ENCODE measurements at regions not wholly inside any gene's neighbourhood (a gene's known extent, or its start where the extent isn't known, plus 50 kb on each side); places are given as distances from the start of the nearest gene placed in this dataset.
A peak's percentile ranks its signal among the peaks of the same experiment; 100 is the strongest.

DNA sequence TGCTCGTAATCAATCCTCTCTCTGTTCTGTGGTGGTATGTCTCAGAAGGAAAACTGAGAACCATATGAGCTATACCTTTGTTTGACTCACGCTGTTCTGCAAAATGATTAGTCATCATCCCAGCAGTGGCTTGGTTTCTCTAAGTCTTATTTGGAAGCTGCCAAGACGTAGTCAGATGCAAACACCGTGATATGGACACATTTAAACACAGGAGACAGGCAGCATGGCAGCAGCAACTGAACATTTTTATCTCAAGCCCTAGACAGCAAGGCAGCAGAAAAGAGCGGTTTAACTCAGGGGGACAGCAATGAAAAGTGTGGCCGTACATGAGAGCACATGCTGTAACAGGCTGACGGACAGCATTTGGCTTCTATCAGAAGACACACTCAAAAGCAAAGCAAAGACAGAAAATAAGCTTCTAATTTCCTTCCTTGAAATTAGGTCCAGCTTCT, 1295.1 kb downstream of the EPHA7 start:
- Histone ChIP-seq H4K20me1 (ENCODE audit: low read length) (no peaks in the 10 kb centered on the region), H3K4me3 (ENCODE audit: low read length) (no peak overlapping the region), H3K36me3 (ENCODE audit: low read depth, low read length) (no peaks in the 10 kb centered on the region), H2AFZ (ENCODE audit: low read length) (peak overlapping the region; percentile 67; the same call in 1 of the 2 replicates), H3K4me2 (ENCODE audit: low read length) (no peak overlapping the region), H3K9me2 (replicated peaks; ENCODE audit: low read length) (no peaks in the 10 kb centered on the region), H3K4me1 (ENCODE audit: insufficient read depth, low read length) (peaks cover 16% of the 10 kb centered on the region), H3F3A (ENCODE audit: low read length, unreplicated experiment) (no peaks in the 10 kb centered on the region), H3K27ac (ENCODE audit: low read length) (peak overlapping the region; percentile 56), H3K9me3 (ENCODE audit: low read length) (no peaks in the 10 kb centered on the region), H3K27me3 (ENCODE audit: low read length) (no peaks in the 10 kb centered on the region), H3K9ac (ENCODE audit: low read length) (no peak overlapping the region), H3K79me2 (ENCODE audit: low read length) (no peaks in the 10 kb centered on the region)
- ChIA-PET CTCF (no interaction called here), POLR2A (ENCODE audit: unreplicated experiment) (no interaction called here)
- ATAC-seq (peak; percentile 85), DNase-seq (peak; percentile 74)
- BruUV-seq (replicated peaks): no TSS peak
- intact Hi-C loops (cut with micrococcal nuclease): loop anchor here (5.0 to 10.0 kb wide), 2 partner anchors 653 to 789 kb away; no protein-coding TSS in a partner anchor
- no peak for TF ChIP-seq EZH2phosphoT487 (IDR thresholded peaks at IDR 0.05; ENCODE audit: borderline replicate concordance, low read length)
- TF ChIP-seq EZH2 (IDR thresholded peaks at IDR 0.05; ENCODE audit: low read length, unreplicated experiment): no peak
- TF ChIP-seq, protein P1, sequence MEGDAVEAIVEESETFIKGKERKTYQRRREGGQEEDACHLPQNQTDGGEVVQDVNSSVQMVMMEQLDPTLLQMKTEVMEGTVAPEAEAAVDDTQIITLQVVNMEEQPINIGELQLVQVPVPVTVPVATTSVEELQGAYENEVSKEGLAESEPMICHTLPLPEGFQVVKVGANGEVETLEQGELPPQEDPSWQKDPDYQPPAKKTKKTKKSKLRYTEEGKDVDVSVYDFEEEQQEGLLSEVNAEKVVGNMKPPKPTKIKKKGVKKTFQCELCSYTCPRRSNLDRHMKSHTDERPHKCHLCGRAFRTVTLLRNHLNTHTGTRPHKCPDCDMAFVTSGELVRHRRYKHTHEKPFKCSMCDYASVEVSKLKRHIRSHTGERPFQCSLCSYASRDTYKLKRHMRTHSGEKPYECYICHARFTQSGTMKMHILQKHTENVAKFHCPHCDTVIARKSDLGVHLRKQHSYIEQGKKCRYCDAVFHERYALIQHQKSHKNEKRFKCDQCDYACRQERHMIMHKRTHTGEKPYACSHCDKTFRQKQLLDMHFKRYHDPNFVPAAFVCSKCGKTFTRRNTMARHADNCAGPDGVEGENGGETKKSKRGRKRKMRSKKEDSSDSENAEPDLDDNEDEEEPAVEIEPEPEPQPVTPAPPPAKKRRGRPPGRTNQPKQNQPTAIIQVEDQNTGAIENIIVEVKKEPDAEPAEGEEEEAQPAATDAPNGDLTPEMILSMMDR (conservative IDR thresholded peaks at IDR 0.05; ENCODE audit: low read depth, low read length): no peak

DNA sequence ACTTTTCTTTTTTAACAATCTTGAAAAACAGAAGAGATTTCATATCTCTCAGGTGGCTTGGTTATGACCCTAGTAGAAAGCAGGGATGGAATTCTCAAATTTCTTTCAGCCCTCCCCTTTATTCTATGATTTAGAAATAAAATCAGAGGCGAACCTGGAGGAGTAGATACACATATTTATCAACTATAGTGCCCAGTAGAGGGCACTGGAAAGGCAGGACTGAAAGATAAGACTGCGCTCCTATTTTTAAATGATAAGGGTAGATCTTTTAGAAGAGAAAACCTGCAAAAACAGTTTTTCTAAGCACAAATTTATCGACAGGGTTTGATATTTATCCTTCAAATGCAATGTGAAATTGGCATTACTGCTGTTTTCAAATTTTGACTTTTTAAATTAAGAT, 1296.6 kb downstream of the EPHA7 start:
- ATAC-seq: no peak
- TF ChIP-seq EZH2 (IDR thresholded peaks at IDR 0.05; ENCODE audit: low read length, unreplicated experiment): no peak
- TF ChIP-seq, protein P1 (conservative IDR thresholded peaks at IDR 0.05; ENCODE audit: low read depth, low read length): peak; percentile 62
- H2AFZ ChIP-seq (ENCODE audit: low read length): no peak overlapping the region
- no peak overlapping the region for H3K4me2 ChIP-seq (ENCODE audit: low read length)
- no TSS peak for BruUV-seq (replicated peaks)
- ChIA-PET CTCF (no interaction called here), POLR2A (ENCODE audit: unreplicated experiment) (no interaction called here)
- intact Hi-C loops (cut with micrococcal nuclease): loop anchor here (1.0 to 10.0 kb wide), 3 partner anchors 524 to 788 kb away; no protein-coding TSS in a partner anchor
- H3K36me3 ChIP-seq (ENCODE audit: low read depth, low read length): no peaks in the 10 kb centered on the region
- H3F3A ChIP-seq (ENCODE audit: low read length, unreplicated experiment): no peaks in the 10 kb centered on the region
- peak; percentile 31 for DNase-seq
- H3K4me1 ChIP-seq (ENCODE audit: insufficient read depth, low read length): peaks cover 16% of the 10 kb centered on the region
- no peaks in the 10 kb centered on the region for H4K20me1 ChIP-seq (ENCODE audit: low read length)
- no peak overlapping the region for H3K4me3 ChIP-seq (ENCODE audit: low read length)
- no peak overlapping the region for H3K9ac ChIP-seq (ENCODE audit: low read length)
- no peaks in the 10 kb centered on the region for H3K79me2 ChIP-seq (ENCODE audit: low read length)
- no peaks in the 10 kb centered on the region for H3K27me3 ChIP-seq (ENCODE audit: low read length)
- no peaks in the 10 kb centered on the region for H3K9me3 ChIP-seq (ENCODE audit: low read length)
- H3K9me2 ChIP-seq (replicated peaks; ENCODE audit: low read length): no peaks in the 10 kb centered on the region
- H3K27ac ChIP-seq (ENCODE audit: low read length): no peak overlapping the region

DNA sequence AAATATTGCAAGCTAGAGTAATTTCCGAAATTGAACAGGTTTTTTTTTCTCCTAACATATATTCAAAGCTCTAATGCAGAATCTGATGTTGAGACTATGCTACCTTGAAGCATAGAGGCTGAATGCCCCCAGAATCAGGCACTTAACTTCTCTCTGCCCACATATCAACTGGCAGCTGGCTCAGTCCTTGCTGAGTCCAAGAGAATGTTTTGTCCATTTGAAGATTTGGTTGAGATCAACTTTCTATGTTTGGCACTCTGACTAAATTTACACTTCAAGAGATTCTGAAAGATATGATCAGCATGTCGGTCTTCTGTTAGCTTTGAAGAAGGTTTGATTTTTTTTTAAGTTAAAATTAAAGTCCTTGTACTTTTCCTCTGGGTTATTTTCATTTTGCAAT, 1298.1 kb downstream of the EPHA7 start:
- BruUV-seq (replicated peaks): no TSS peak
- H2AFZ ChIP-seq (ENCODE audit: low read length): no peak overlapping the region
- no peaks in the 10 kb centered on the region for H3F3A ChIP-seq (ENCODE audit: low read length, unreplicated experiment)
- no peaks in the 10 kb centered on the region for H3K36me3 ChIP-seq (ENCODE audit: low read depth, low read length)
- TF ChIP-seq EZH2 (IDR thresholded peaks at IDR 0.05; ENCODE audit: low read length, unreplicated experiment) (no peak), EZH2phosphoT487 (IDR thresholded peaks at IDR 0.05; ENCODE audit: borderline replicate concordance, low read length) (no peak)
- TF ChIP-seq, protein P1 (conservative IDR thresholded peaks at IDR 0.05; ENCODE audit: low read depth, low read length): no peak
- no peaks in the 10 kb centered on the region for H3K9me3 ChIP-seq (ENCODE audit: low read length)
- CTCF ChIA-PET: no interaction called here
- no peaks in the 10 kb centered on the region for H3K9me2 ChIP-seq (replicated peaks; ENCODE audit: low read length)
- H3K4me1 ChIP-seq (ENCODE audit: insufficient read depth, low read length): peaks cover 11% of the 10 kb centered on the region
- H3K79me2 ChIP-seq (ENCODE audit: low read length): no peaks in the 10 kb centered on the region
- H3K9ac ChIP-seq (ENCODE audit: low read length): no peak overlapping the region
- POLR2A ChIA-PET (ENCODE audit: unreplicated experiment): no interaction called here
- no peak for DNase-seq
- H3K27me3 ChIP-seq (ENCODE audit: low read length): no peaks in the 10 kb centered on the region
- H3K27ac ChIP-seq (ENCODE audit: low read length): no peak overlapping the region
- intact Hi-C loops (cut with micrococcal nuclease): loop anchor here (5.0 to 10.0 kb wide), 2 partner anchors 656 to 786 kb away; no protein-coding TSS in a partner anchor
- H3K4me3 ChIP-seq (ENCODE audit: low read length): no peak overlapping the region
- H4K20me1 ChIP-seq (ENCODE audit: low read length): no peaks in the 10 kb centered on the region
- ATAC-seq: no peak
- no peak overlapping the region for H3K4me2 ChIP-seq (ENCODE audit: low read length)

All from PC-3 (cell line).